Astrocyte of the cerebellum (primary cell): ENCODE measurements at regions not wholly inside any gene's neighbourhood (a gene's known extent, or its start where the extent isn't known, plus 50 kb on each side); places are given as distances from the start of the nearest gene placed in this dataset.

ENCODE experiments used
- DNase-seq: peaks from one replicate; pipeline ENCODE4 v3.0.0-alpha.2; 2011; ENCODE audit warnings: low read depth
- H3K4me3 ChIP-seq: 2 replicates; pipeline ENCODE4 v1.5.1; 2011; ENCODE audit warnings: mild to moderate bottlenecking, low read depth, low read length, moderate library complexity
- CTCF ChIP-seq: IDR thresholded peaks from 2 replicates; pipeline ENCODE4 v1.5.1; 2012; ENCODE audit warnings: low read length, low read depth, moderate library complexity, mild to moderate bottlenecking; ENCODE audit errors: missing control alignments
- in situ Hi-C: cut with HindIII; loops from 2 replicates; pipeline ENCODE4 v1.10.0; 2017; ENCODE audit warnings: low sequenced_read_pairs

- DNase-seq: no peak
- H3K4me3 ChIP-seq: no peak overlapping the region
- no peak for TF ChIP-seq CTCF
- in situ Hi-C loops: no loop called here
Observed at GRCh38 chr4:184531008-184531407, 56.7 kb upstream of the IRF2 start.

GRCh38 chr4:184529283-184529682 lies 54.9 kb upstream of the IRF2 start:
- H3K4me3 ChIP-seq: no peak overlapping the region
- TF ChIP-seq CTCF: no peak
- DNase-seq: no peak
- in situ Hi-C loops: no loop called here

GRCh38 chr4:184528713-184529112 lies 54.4 kb upstream of the IRF2 start:
- in situ Hi-C loops: no loop called here
- no peak for TF ChIP-seq CTCF
- no peak overlapping the region for H3K4me3 ChIP-seq
- no peak for DNase-seq

GRCh38 chr4:184528051-184528450 lies 53.7 kb upstream of the IRF2 start:
- DNase-seq: no peak
- TF ChIP-seq CTCF: no peak
- in situ Hi-C loops: no loop called here
- no peak overlapping the region for H3K4me3 ChIP-seq

- in situ Hi-C loops: no loop called here
- DNase-seq: no peak
- H3K4me3 ChIP-seq: no peak overlapping the region
- TF ChIP-seq CTCF: no peak
Observed at GRCh38 chr4:184526228-184526627, 51.9 kb upstream of the IRF2 start.
